GM10248 (cell line): ENCODE measurements at regions not wholly inside any gene's neighbourhood (a gene's known extent, or its start where the extent isn't known, plus 50 kb on each side); places are given as distances from the start of the nearest gene placed in this dataset.

Experiments
- CTCF ChIA-PET: fragments of 300-600 bp; sonication (Branson Sonifier 250); formaldehyde crosslinking; extraction: SDS; loops from one replicate; lab custom pipeline; 2021; ENCODE audit warnings: antibody characterized with exemption; lab: Yijun Ruan, JAX
- POLR2A ChIA-PET: fragments of 350-650 bp; sonication (Branson Sonifier 250); formaldehyde crosslinking; extraction: SDS; loops from one replicate; lab custom pipeline; 2020; ENCODE audit warnings: antibody characterized with exemption; lab: Yijun Ruan, JAX
- DNase-seq: peaks from one replicate; pipeline ENCODE4 v3.0.0; 2012; ENCODE audit errors: extremely low spot score
- CTCF ChIP-seq: IDR thresholded peaks from 2 replicates; pipeline ENCODE4 v1.5.1; 2012; ENCODE audit warnings: mild to moderate bottlenecking, low read depth; ENCODE audit errors: extremely low read depth, missing control alignments, control extremely low read depth

- no peak for TF ChIP-seq CTCF
- ChIA-PET CTCF (interaction anchor here (1.5 kb wide), 1 partner anchor 23 kb away, joined by 3 read pairs; no protein-coding TSS in a partner anchor), POLR2A (no interaction called here)
- no peak for DNase-seq
Measured at GRCh38 chr3:127427156-127427555, 139.3 kb upstream of the PRR20G start.

GRCh38 chr3:127426444-127427153 is 138.8 kb upstream of the PRR20G start:
- CTCF ChIA-PET, result interaction anchor here (1.4 to 1.5 kb wide), 2 partner anchors 11 to 23 kb away, joined by 3 to 4 read pairs; no protein-coding TSS in a partner anchor
- no peak for DNase-seq
- no peak for TF ChIP-seq CTCF
- POLR2A ChIA-PET, result no interaction called here

GRCh38 chr3:127425505-127426443 is 137.9 kb upstream of the PRR20G start:
- TF ChIP-seq CTCF, result no peak
- CTCF ChIA-PET, result interaction anchor here (1.4 to 1.5 kb wide), 2 partner anchors 12 to 22 kb away, joined by 3 to 4 read pairs; no protein-coding TSS in a partner anchor
- POLR2A ChIA-PET, result interaction anchor here (0.6 kb wide), 1 partner anchor 14 kb away, joined by 3 read pairs; no protein-coding TSS in a partner anchor
- DNase-seq, result no peak

- POLR2A ChIA-PET, result no interaction called here
- no peak for DNase-seq
- TF ChIP-seq CTCF, result no peak
- CTCF ChIA-PET, result interaction anchor here (5.8 kb wide), 1 partner anchor 30 kb away, joined by 16 read pairs; no protein-coding TSS in a partner anchor
Measured at GRCh38 chr3:127424766-127425504, 137.1 kb upstream of the PRR20G start.

GRCh38 chr3:127423856-127424765 is 136.3 kb upstream of the PRR20G start:
- ChIA-PET POLR2A (no interaction called here), CTCF (interaction anchor here (5.8 kb wide), 1 partner anchor 31 kb away, joined by 16 read pairs; no protein-coding TSS in a partner anchor)
- no peak for TF ChIP-seq CTCF
- DNase-seq, result no peak
